B cell (primary cell): ENCODE measurements at regions not wholly inside any gene's neighbourhood (a gene's known extent, or its start where the extent isn't known, plus 50 kb on each side); places are given as distances from the start of the nearest gene placed in this dataset.

Experiments used
- ATAC-seq: fragments of 200-7000 bp; cut with Tn5 transposase; one replicate; pipeline ENCODE4 v1.10.0; 2021; ENCODE audit warnings: low read depth, mild to moderate bottlenecking, moderate number of reproducible peaks, moderate library complexity
- CTCF ChIA-PET: fragments of 350-600 bp; sonication (Branson Sonifier 250); formaldehyde crosslinking; loops from one replicate; lab custom pipeline; 2021; ENCODE audit warnings: antibody characterized with exemption, inconsistent platforms; lab: Charles Lee
- POLR2A ChIA-PET: fragments of 350-600 bp; sonication (Branson Sonifier 250); formaldehyde crosslinking; loops from one replicate; lab custom pipeline; 2021; ENCODE audit warnings: antibody characterized with exemption; lab: Charles Lee
- DNase-seq: peaks from one replicate; pipeline ENCODE4 v3.0.0; 2013
- H2AFZ ChIP-seq: 2 replicates; pipeline ENCODE4 v1.6.1; 2012; ENCODE audit warnings: mild to moderate bottlenecking, low read depth, low read length; ENCODE audit not compliant: insufficient read depth, poor library complexity, severe bottlenecking
- H3K27ac ChIP-seq, 2 donors: 1 replicate in 1 of 2; 2 replicates in 1 of 2; pipeline ENCODE4 v1.5.1; 2012 to 2013; ENCODE audit warnings: low read length in 2 of 2, mild to moderate bottlenecking in 2 of 2, moderate library complexity in 1 of 2
- H3K27me3 ChIP-seq, 4 experiments: fragments of 200-600 bp in 1 of 4; sonication (generic) in 1 of 4; replicated peaks in 1 of 4; 1 replicate in 2 of 4; 2 replicates in 2 of 4; pipeline versions ENCODE4 v1.6.1 to v1.7.0; 2013 to 2016; ENCODE audit warnings: low read length in 3 of 4, mild to moderate bottlenecking in 2 of 4, mixed read lengths in 1 of 4, moderate library complexity in 1 of 4; ENCODE audit not compliant: insufficient read depth in 4 of 4, control insufficient read depth in 3 of 4; ENCODE audit errors: control extremely low read depth in 1 of 4
- H3K36me3 ChIP-seq, 2 experiments: replicated peaks in 1 of 2; 1 replicate in 1 of 2; 2 replicates in 1 of 2; pipeline versions ENCODE4 v1.6.1 to v1.7.1; 2013; ENCODE audit warnings: low read length in 1 of 2; ENCODE audit not compliant: insufficient read depth in 2 of 2, control insufficient read depth in 1 of 2; ENCODE audit errors: control extremely low read depth in 1 of 2, extremely low read depth in 1 of 2
- H3K4me1 ChIP-seq, 2 donors: fragments of 200-600 bp in 1 of 2; sonication (generic) in 1 of 2; 1 replicate in 1 of 2; 2 replicates in 1 of 2; pipeline versions ENCODE4 v1.5.1 to v1.6.1; 2013 to 2017; ENCODE audit warnings: low read length in 2 of 2; ENCODE audit not compliant: control insufficient read depth in 2 of 2, insufficient read depth in 2 of 2
- H3K4me2 ChIP-seq: replicated peaks from 2 replicates; pipeline ENCODE3; 2012; ENCODE audit warnings: mild to moderate bottlenecking, low read depth, low read length; ENCODE audit not compliant: poor library complexity, severe bottlenecking
- H3K4me3 ChIP-seq, 5 experiments: fragments of 200-600 bp in 1 of 5; sonication (generic) in 1 of 5; 1 replicate in 3 of 5; 2 replicates in 2 of 5; pipeline versions ENCODE4 v1.5.1 to v1.7.0; 2011 to 2016; ENCODE audit warnings: low read length in 4 of 5, mild to moderate bottlenecking in 4 of 5, low read depth in 2 of 5, control low read depth in 1 of 5, moderate library complexity in 1 of 5; ENCODE audit not compliant: insufficient read depth in 1 of 5; ENCODE audit errors: control extremely low read depth in 1 of 5, extremely low read depth in 1 of 5
- H3K79me2 ChIP-seq: fragments of 200-600 bp; sonication (generic); one replicate; pipeline ENCODE4 v1.6.0; 2016; ENCODE audit warnings: low read length; ENCODE audit not compliant: control insufficient read depth, insufficient read depth
- H3K9ac ChIP-seq: fragments of 200-600 bp; sonication (generic); 2 replicates; pipeline ENCODE4 v1.6.1; 2017; ENCODE audit warnings: mild to moderate bottlenecking, low read length, moderate library complexity
- H3K9me3 ChIP-seq, 3 donors: one replicate each; pipeline versions ENCODE4 v1.6.1 to v1.7.1; 2013; ENCODE audit warnings: low read length in 2 of 3; ENCODE audit not compliant: control insufficient read depth in 2 of 3, insufficient read depth in 1 of 3; ENCODE audit errors: control extremely low read depth in 1 of 3
- H4K20me1 ChIP-seq: 2 replicates; pipeline ENCODE4 v1.6.0; 2012; ENCODE audit warnings: mild to moderate bottlenecking, low read length; ENCODE audit not compliant: insufficient read depth, control insufficient read depth, poor library complexity, severe bottlenecking
- H3K27ac Mint-ChIP-seq: one replicate; pipeline ENCODE4 v1.8.0; 2021; ENCODE audit warnings: mixed read lengths
- H3K27me3 Mint-ChIP-seq: one replicate; pipeline ENCODE4 v1.8.0; 2021; ENCODE audit warnings: mixed read lengths
- H3K4me1 Mint-ChIP-seq: one replicate; pipeline ENCODE4 v1.8.0; 2021; ENCODE audit warnings: mixed read lengths
- H3K4me3 Mint-ChIP-seq: one replicate; pipeline ENCODE4 v1.8.0; 2021; ENCODE audit warnings: mixed read lengths
- H3K9me3 Mint-ChIP-seq: one replicate; pipeline ENCODE4 v1.8.0; 2022; ENCODE audit warnings: mixed read lengths; ENCODE audit not compliant: insufficient read depth
- CTCF ChIP-seq: fragments of 200-600 bp; IDR thresholded peaks from one replicate; pipeline ENCODE4 v1.8.0; 2022; ENCODE audit warnings: antibody characterized with exemption, mild to moderate bottlenecking
- EZH2 ChIP-seq: IDR thresholded peaks from 2 replicates; pipeline ENCODE4 v1.6.1; 2012; ENCODE audit warnings: borderline replicate concordance, low read depth, mild to moderate bottlenecking, moderate library complexity, low read length; ENCODE audit not compliant: insufficient read depth, poor library complexity, severe bottlenecking
- WGBS: methylation state at CpG from one replicate; pipeline ENCODE4 v1.1.5; 2013; ENCODE audit warnings: missing lambda C conversion rate; ENCODE audit not compliant: insufficient coverage; 5-methylcytosine and 5-hydroxymethylcytosine counted together
- intact Hi-C: fragments of 100-400 bp; cut with micrococcal nuclease; formaldehyde crosslinking; loops from one replicate; pipeline ENCODE4 v1.10.0; 2022

GRCh38 chr16:87086575-87086974 is 230.6 kb downstream of the C16orf95 start:
- Histone ChIP-seq H3K27me3 (peaks cover 0 to 4% (median 0%) of the 10 kb centered on the region in 4 experiments), H3K27ac (no peak overlapping the region), H3K9me3 (peaks cover 0 to 8% (median under 1%) of the 10 kb centered on the region in 3 donors), H3K79me2 (no peaks in the 10 kb centered on the region), H2AFZ (no peak overlapping the region), H3K9ac (no peak overlapping the region), H3K4me2 (no peak overlapping the region), H4K20me1 (no peaks in the 10 kb centered on the region), H3K36me3 (no peaks in the 10 kb centered on the region), H3K4me3 (no peak overlapping the region), H3K4me1 (no peaks in the 10 kb centered on the region)
- Mint-ChIP-seq H3K4me3 (no peak overlapping the region), H3K27ac (no peak overlapping the region), H3K27me3 (peaks cover 7% of the 10 kb centered on the region), H3K4me1 (no peaks in the 10 kb centered on the region), H3K9me3 (peaks cover under 1% of the 10 kb centered on the region)
- intact Hi-C loops, result no loop called here
- DNase-seq (no peak), ATAC-seq (no peak)
- TF ChIP-seq EZH2, result no peak
- no peak for TF ChIP-seq CTCF
- POLR2A ChIA-PET, result no interaction called here
- CTCF ChIA-PET, result no interaction called here

- no peak overlapping the region for H3K27ac ChIP-seq
- 93% methylated on average over 5 of the region's 5 CpGs for WGBS
- CTCF ChIA-PET, result no interaction called here
These were observed 224.2 kb downstream of the C16orf95 start for GRCh38 chr16:87092958-87093357.

More at GRCh38 chr16:87092958-87093357, 224.2 kb downstream of the C16orf95 start:
- no peak overlapping the region for H3K4me3 ChIP-seq
- no peak overlapping the region for H2AFZ ChIP-seq
- peaks cover 0 to under 1% (median 0%) of the 10 kb centered on the region in 3 donors for H3K9me3 ChIP-seq
- Mint-ChIP-seq H3K27ac (no peak overlapping the region), H3K4me3 (no peak overlapping the region), H3K9me3 (no peaks in the 10 kb centered on the region), H3K4me1 (no peaks in the 10 kb centered on the region), H3K27me3 (peaks cover 12% of the 10 kb centered on the region)
- TF ChIP-seq CTCF (no peak), EZH2 (no peak)
- POLR2A ChIA-PET, result no interaction called here
- no peaks in the 10 kb centered on the region for H4K20me1 ChIP-seq
- no peaks in the 10 kb centered on the region for H3K4me1 ChIP-seq
- H3K27me3 ChIP-seq, result peaks cover 0 to 8% (median 0%) of the 10 kb centered on the region in 4 experiments
- H3K79me2 ChIP-seq, result no peaks in the 10 kb centered on the region
- DNase-seq (no peak), ATAC-seq (no peak)
- no peak overlapping the region for H3K4me2 ChIP-seq
- intact Hi-C loops, result no loop called here
- no peak overlapping the region for H3K9ac ChIP-seq
- no peaks in the 10 kb centered on the region for H3K36me3 ChIP-seq
